ENCODE measurements at regions not wholly inside any gene's neighbourhood (a gene's known extent, or its start where the extent isn't known, plus 50 kb on each side); places are given as distances from the start of the nearest gene placed in this dataset.

GRCh38 chr15:54840621-54841398 is 355.9 kb downstream of the RSL24D1 start:
- TF ChIP-seq POLR2A (IDR thresholded peaks at IDR 0.05) (no peak), POLR2AphosphoS5 (IDR thresholded peaks at IDR 0.05) (no peak), EP300 (IDR thresholded peaks at IDR 0.05; ENCODE audit: low read depth) (no peak)
- TF ChIP-seq, protein P1, sequence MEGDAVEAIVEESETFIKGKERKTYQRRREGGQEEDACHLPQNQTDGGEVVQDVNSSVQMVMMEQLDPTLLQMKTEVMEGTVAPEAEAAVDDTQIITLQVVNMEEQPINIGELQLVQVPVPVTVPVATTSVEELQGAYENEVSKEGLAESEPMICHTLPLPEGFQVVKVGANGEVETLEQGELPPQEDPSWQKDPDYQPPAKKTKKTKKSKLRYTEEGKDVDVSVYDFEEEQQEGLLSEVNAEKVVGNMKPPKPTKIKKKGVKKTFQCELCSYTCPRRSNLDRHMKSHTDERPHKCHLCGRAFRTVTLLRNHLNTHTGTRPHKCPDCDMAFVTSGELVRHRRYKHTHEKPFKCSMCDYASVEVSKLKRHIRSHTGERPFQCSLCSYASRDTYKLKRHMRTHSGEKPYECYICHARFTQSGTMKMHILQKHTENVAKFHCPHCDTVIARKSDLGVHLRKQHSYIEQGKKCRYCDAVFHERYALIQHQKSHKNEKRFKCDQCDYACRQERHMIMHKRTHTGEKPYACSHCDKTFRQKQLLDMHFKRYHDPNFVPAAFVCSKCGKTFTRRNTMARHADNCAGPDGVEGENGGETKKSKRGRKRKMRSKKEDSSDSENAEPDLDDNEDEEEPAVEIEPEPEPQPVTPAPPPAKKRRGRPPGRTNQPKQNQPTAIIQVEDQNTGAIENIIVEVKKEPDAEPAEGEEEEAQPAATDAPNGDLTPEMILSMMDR (IDR thresholded peaks at IDR 0.05): no peak
- H3K27ac ChIP-seq: no peak overlapping the region
- no peaks in the 10 kb centered on the region for H3K36me3 ChIP-seq
- in situ Hi-C loops (cut with MboI; ENCODE audit: low pct_ligation_motif_present in 1 of 4, low pct_unique_long_range_greater_than_20kb in 1 of 4, low sequenced_read_pairs in 3 of 4): no loop called here
- intact Hi-C loops (cut with DNase I; ENCODE audit: low total_unique reads): no loop called here
- no peaks in the 10 kb centered on the region for H3K9me3 ChIP-seq
- no peak overlapping the region for H3K4me3 ChIP-seq
- H3K27me3 ChIP-seq: no peaks in the 10 kb centered on the region
- 65 to 100% methylated on average over 2 to 7 of the region's 7 CpGs for WGBS, 2 donors (ENCODE audit: low coverage in 1 of 2)
- DNase-seq: no peak
- H3K4me1 ChIP-seq: no peaks in the 10 kb centered on the region

GRCh38 chr15:54839379-54839778 is 357.4 kb downstream of the RSL24D1 start:
- no peak for DNase-seq
- no peaks in the 10 kb centered on the region for H3K9me3 ChIP-seq
- H3K27ac ChIP-seq: no peak overlapping the region
- intact Hi-C loops (cut with DNase I; ENCODE audit: low total_unique reads) (no loop called here), in situ Hi-C loops (cut with MboI; ENCODE audit: low pct_ligation_motif_present in 1 of 4, low pct_unique_long_range_greater_than_20kb in 1 of 4, low sequenced_read_pairs in 3 of 4) (no loop called here)
- no peak overlapping the region for H3K4me3 ChIP-seq
- TF ChIP-seq EP300 (IDR thresholded peaks at IDR 0.05; ENCODE audit: low read depth): no peak
- TF ChIP-seq POLR2A (IDR thresholded peaks at IDR 0.05): no peak
- TF ChIP-seq, protein P1 (IDR thresholded peaks at IDR 0.05): no peak
- TF ChIP-seq POLR2AphosphoS5 (IDR thresholded peaks at IDR 0.05): no peak
- 61 to 73% methylated on average over 2 of the region's 2 CpGs for WGBS, 2 donors (ENCODE audit: low coverage in 1 of 2)
- no peaks in the 10 kb centered on the region for H3K4me1 ChIP-seq
- no peaks in the 10 kb centered on the region for H3K36me3 ChIP-seq
- H3K27me3 ChIP-seq: no peaks in the 10 kb centered on the region

GRCh38 chr15:54836052-54836795 is 360.5 kb downstream of the RSL24D1 start:
- H3K4me1 ChIP-seq: no peaks in the 10 kb centered on the region
- no peak overlapping the region for H3K4me3 ChIP-seq
- in situ Hi-C loops (cut with MboI; ENCODE audit: low pct_ligation_motif_present in 1 of 4, low pct_unique_long_range_greater_than_20kb in 1 of 4, low sequenced_read_pairs in 3 of 4) (no loop called here), intact Hi-C loops (cut with DNase I; ENCODE audit: low total_unique reads) (no loop called here)
- no peaks in the 10 kb centered on the region for H3K9me3 ChIP-seq
- no peak overlapping the region for H3K27ac ChIP-seq
- H3K36me3 ChIP-seq: no peaks in the 10 kb centered on the region
- H3K27me3 ChIP-seq: no peaks in the 10 kb centered on the region
- 58 to 74% methylated on average over 4 to 5 of the region's 5 CpGs for WGBS, 2 donors (ENCODE audit: low coverage in 1 of 2)
- no peak for TF ChIP-seq POLR2A (IDR thresholded peaks at IDR 0.05)
- TF ChIP-seq POLR2AphosphoS5 (IDR thresholded peaks at IDR 0.05): no peak
- TF ChIP-seq EP300 (IDR thresholded peaks at IDR 0.05; ENCODE audit: low read depth): no peak
- TF ChIP-seq, protein P1 (IDR thresholded peaks at IDR 0.05): no peak
- no peak for DNase-seq

GRCh38 chr15:54829821-54830220 is 366.9 kb downstream of the RSL24D1 start:
- TF ChIP-seq, protein P1 (IDR thresholded peaks at IDR 0.05): no peak
- no peak for TF ChIP-seq EP300 (IDR thresholded peaks at IDR 0.05; ENCODE audit: low read depth)
- TF ChIP-seq POLR2A (IDR thresholded peaks at IDR 0.05): no peak
- no peak for TF ChIP-seq POLR2AphosphoS5 (IDR thresholded peaks at IDR 0.05)
- Histone ChIP-seq H3K9me3 (no peaks in the 10 kb centered on the region), H3K4me3 (no peak overlapping the region), H3K4me1 (no peaks in the 10 kb centered on the region), H3K36me3 (no peaks in the 10 kb centered on the region), H3K27ac (no peak overlapping the region), H3K27me3 (no peaks in the 10 kb centered on the region)
- intact Hi-C loops (cut with DNase I; ENCODE audit: low total_unique reads) (loop anchor here (5.0 kb wide), 1 partner anchor 888 kb away; no protein-coding TSS in a partner anchor), in situ Hi-C loops (cut with MboI; ENCODE audit: low pct_ligation_motif_present in 1 of 4, low pct_unique_long_range_greater_than_20kb in 1 of 4, low sequenced_read_pairs in 3 of 4) (no loop called here)
- DNase-seq: no peak
- 43 to 47% methylated on average over 1 of the region's 1 CpG for WGBS, 2 donors (ENCODE audit: low coverage in 1 of 2)
